Activated CD8-positive, alpha-beta memory T cell treated with anti-CD3 and anti-CD28 coated beads, Interleukin-2, amount 10 ng/mL, durations not matched to agents 7 days and 5 days (primary cell): ENCODE measurements at regions not wholly inside any gene's neighbourhood (a gene's known extent, or its start where the extent isn't known, plus 50 kb on each side); places are given as distances from the start of the nearest gene placed in this dataset.
"Not testable (repeated sequence)": the region's sequence is repeated elsewhere in the genome, so short reads cannot be mapped to it uniquely, and the experiment has no call there.

Experiments
- ATAC-seq: fragments of 150-1000 bp; cut with Tn5 transposase; one replicate; pipeline ENCODE4 v1.10.0; 2021; ENCODE audit warnings: moderate library complexity
- CTCF ChIA-PET: fragments of 350-600 bp; sonication (Branson Sonifier 250); formaldehyde crosslinking; loops from one replicate; lab custom pipeline; 2021; ENCODE audit warnings: antibody characterized with exemption; lab: Charles Lee
- DNase-seq: peaks from one replicate; pipeline ENCODE4 v3.0.0-alpha.2; 2020
- H3K27ac Mint-ChIP-seq: one replicate; pipeline ENCODE4 v1.8.0; 2021; ENCODE audit warnings: mild to moderate bottlenecking, mixed read lengths
- H3K27me3 Mint-ChIP-seq: one replicate; pipeline ENCODE4 v1.8.0; 2021; ENCODE audit warnings: mixed read lengths
- H3K36me3 Mint-ChIP-seq: one replicate; pipeline ENCODE4 v1.8.0; 2021; ENCODE audit warnings: mild to moderate bottlenecking, mixed read lengths
- H3K4me1 Mint-ChIP-seq: one replicate; pipeline ENCODE4 v1.8.0; 2021; ENCODE audit warnings: mixed read lengths
- H3K4me3 Mint-ChIP-seq: one replicate; pipeline ENCODE4 v1.8.0; 2021; ENCODE audit warnings: mild to moderate bottlenecking, moderate library complexity, mixed read lengths
- H3K9me3 Mint-ChIP-seq: one replicate; pipeline ENCODE4 v1.8.0; 2022; ENCODE audit warnings: low read depth, mixed read lengths

DNA sequence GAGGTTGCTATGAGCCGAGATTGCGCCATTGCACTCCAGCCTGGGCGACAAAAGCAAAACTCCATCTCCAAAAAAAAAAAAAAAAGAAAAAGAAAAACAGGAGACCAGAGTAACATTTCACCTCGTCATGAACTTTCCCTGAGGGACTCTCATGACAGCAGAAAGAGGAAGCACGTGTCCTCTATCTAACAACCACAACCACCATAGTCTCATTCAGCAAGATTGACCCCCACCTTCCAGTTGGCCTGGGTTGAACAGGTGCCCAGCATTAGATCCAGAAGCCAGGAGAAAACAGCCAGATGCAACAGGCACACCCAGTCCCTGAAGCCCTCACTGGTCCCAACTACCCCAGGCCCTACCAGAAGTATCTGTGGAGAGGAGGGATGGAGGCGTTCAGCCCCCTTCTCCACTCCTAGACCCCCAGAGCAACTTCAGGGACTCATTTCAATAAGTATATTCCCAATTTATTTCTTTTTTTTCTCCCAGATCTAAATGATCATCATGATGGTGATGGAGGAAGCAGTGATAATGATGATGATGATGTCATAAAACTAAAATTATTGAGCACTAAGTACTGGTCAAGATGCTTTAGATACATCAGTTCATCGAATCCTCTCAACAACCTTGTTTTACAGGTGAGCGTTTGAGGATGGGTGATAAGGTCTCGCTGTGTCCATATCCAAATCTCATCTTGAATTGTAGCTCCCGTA lies 235.0 kb downstream of the EFCAB11 start:
- CTCF ChIA-PET, result interaction anchor here (1.0 to 1.4 kb wide), 3 partner anchors 8 to 26 kb away, joined by 3 to 5 read pairs (median 3); no protein-coding TSS in a partner anchor
- H3K27me3 Mint-ChIP-seq, result no peaks in the 10 kb centered on the region

DNA sequence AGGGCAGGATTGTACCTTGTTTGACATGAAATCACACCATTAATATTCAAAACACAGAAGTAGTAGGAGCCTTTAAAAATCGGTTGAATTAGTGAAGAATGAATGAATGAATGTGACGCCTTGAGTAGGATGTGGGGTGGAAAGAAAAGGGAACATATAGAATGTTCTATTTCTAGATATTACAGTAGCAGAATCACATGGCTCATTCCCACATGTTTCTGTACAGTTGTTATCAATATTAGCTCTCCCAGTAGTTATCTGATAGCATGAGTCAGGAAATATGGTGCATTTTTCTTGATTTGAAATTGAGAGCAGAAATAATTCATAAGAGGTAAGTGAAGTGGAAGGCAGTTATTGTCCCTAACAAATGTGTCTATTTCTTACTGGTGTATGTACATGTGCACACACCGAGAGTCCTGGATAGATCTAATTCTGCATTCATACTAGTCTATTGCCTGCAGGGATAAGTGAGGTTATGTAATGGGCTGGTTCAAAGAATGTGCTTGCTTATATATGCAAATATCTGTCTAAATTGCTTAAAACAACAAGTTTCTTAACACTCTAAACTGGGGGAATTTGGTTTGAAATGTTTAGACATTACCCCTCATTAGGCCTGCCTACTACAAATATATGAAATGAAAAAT lies 245.4 kb downstream of the EFCAB11 start:
- Mint-ChIP-seq H3K9me3 (peaks cover 10% of the 10 kb centered on the region), H3K4me3 (no peak overlapping the region), H3K27ac (no peak overlapping the region), H3K27me3 (no peaks in the 10 kb centered on the region), H3K4me1 (no peaks in the 10 kb centered on the region), H3K36me3 (peaks cover 22% of the 10 kb centered on the region)
- no peak for ATAC-seq
- DNase-seq, result no peak
- CTCF ChIA-PET, result no interaction called here

More for the DNA sequence above, 235.0 kb downstream of the EFCAB11 start:
- H3K9me3 Mint-ChIP-seq, result no peaks in the 10 kb centered on the region
- peak overlapping the region; percentile 91 for H3K27ac Mint-ChIP-seq
- DNase-seq (no peak), ATAC-seq (no peak)
- H3K4me3 Mint-ChIP-seq, result no peak overlapping the region
- peaks cover 61% of the 10 kb centered on the region for H3K4me1 Mint-ChIP-seq
- peaks cover 7% of the 10 kb centered on the region for H3K36me3 Mint-ChIP-seq

DNA sequence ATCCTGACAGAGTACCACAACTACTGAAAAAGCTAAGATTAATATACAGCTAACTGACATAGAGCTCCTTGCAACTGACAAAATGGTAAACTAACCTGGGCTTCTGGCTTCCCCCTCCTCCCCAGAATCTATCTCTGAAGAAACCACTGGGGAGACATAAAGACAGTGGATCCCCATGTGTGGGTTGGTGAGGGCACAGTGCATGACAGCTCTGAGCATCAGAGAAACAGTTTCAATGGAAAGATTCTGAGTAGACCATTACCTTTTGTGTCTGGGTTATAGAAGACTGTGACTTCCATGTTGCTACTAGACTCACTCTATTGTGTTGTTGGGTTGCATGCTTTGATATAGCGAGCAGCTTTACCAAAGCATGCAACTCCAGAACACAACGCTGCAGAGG lies 247.4 kb downstream of the EFCAB11 start:
- CTCF ChIA-PET, result no interaction called here
- peaks cover 14% of the 10 kb centered on the region for H3K4me1 Mint-ChIP-seq
- H3K9me3 Mint-ChIP-seq, result peaks cover 12% of the 10 kb centered on the region

DNA sequence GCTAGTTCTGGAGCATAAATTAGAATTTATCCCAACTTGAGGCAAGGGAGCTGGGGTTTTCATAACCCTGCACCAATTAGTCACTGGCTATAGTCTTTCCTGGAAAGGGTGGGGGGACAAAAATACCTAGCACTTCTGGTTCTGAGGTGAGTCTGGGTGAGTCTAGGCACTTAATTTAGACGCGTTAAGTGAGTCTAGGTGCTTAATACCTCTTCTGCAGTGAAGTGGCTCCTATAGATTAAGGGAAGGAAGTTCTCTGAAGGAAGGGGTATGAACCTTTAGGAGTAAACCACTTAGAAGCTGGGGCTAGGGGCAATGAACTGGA lies 251.7 kb downstream of the EFCAB11 start:
- no peaks in the 10 kb centered on the region for H3K27me3 Mint-ChIP-seq
- H3K27ac Mint-ChIP-seq, result no peak overlapping the region
- H3K36me3 Mint-ChIP-seq, result peaks cover 9% of the 10 kb centered on the region
- ATAC-seq (no peak), DNase-seq (no peak)
- CTCF ChIA-PET, result interaction anchor here (2.4 to 2.8 kb wide), 2 partner anchors 18 to 22 kb away, joined by 10 read pairs; no protein-coding TSS in a partner anchor
- peaks cover 4% of the 10 kb centered on the region for H3K9me3 Mint-ChIP-seq
- no peak overlapping the region for H3K4me3 Mint-ChIP-seq
- H3K4me1 Mint-ChIP-seq, result peaks cover 24% of the 10 kb centered on the region

More for the DNA sequence above, 247.4 kb downstream of the EFCAB11 start:
- H3K27me3 Mint-ChIP-seq, result no peaks in the 10 kb centered on the region
- DNase-seq (no peak), ATAC-seq (no peak)
- peaks cover 14% of the 10 kb centered on the region for H3K36me3 Mint-ChIP-seq
- H3K27ac Mint-ChIP-seq, result no peak overlapping the region
- H3K4me3 Mint-ChIP-seq, result no peak overlapping the region

DNA sequence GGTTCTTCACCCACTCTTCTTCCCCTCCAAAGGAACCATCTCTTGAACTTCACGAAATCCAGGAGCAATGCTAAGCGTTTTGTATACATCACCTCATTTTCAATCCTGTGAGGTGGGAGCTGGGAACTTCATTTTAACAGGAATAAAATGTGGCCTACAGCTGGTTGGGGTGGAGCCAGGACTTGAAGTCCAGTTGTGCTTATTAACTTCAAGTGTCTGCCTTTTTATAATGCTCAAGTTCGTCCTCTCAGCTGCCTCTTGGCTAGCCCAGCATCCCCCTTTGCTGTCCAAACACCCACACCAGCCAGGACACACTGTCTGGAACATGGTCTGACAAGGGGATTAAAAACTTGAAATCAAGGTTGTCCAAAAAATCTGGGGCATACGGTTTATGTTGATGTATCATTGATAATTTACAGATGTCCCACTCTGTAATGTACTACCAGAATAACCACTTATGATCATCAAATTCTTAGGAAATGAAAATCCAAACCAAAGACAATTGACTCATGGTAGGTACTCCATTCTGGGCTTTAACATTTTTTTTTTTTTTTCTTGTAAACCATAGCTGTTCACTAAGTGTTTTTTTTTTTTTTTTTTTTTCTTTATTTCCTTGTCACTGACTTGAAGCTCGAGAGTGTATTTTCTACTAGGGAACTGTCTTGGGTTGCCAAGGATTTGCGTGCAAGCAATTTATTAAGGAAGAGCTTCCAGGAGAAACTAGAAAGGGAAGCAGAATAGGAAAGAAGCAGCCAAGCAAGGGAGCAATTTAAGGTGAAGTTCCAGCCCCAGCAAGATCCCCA lies 252.3 kb downstream of the EFCAB11 start:
- peak overlapping the region; percentile 75 for H3K27ac Mint-ChIP-seq
- H3K27me3 Mint-ChIP-seq, result no peaks in the 10 kb centered on the region
- H3K36me3 Mint-ChIP-seq, result peaks cover 12% of the 10 kb centered on the region
- ATAC-seq, result no peak
- no peak for DNase-seq
- H3K4me3 Mint-ChIP-seq, result peak overlapping the region; percentile 55
- peaks cover 30% of the 10 kb centered on the region for H3K4me1 Mint-ChIP-seq
- CTCF ChIA-PET, result interaction anchor here (2.4 to 2.8 kb wide), 2 partner anchors 19 to 21 kb away, joined by 10 read pairs; no protein-coding TSS in a partner anchor
- peaks cover 7% of the 10 kb centered on the region for H3K9me3 Mint-ChIP-seq

DNA sequence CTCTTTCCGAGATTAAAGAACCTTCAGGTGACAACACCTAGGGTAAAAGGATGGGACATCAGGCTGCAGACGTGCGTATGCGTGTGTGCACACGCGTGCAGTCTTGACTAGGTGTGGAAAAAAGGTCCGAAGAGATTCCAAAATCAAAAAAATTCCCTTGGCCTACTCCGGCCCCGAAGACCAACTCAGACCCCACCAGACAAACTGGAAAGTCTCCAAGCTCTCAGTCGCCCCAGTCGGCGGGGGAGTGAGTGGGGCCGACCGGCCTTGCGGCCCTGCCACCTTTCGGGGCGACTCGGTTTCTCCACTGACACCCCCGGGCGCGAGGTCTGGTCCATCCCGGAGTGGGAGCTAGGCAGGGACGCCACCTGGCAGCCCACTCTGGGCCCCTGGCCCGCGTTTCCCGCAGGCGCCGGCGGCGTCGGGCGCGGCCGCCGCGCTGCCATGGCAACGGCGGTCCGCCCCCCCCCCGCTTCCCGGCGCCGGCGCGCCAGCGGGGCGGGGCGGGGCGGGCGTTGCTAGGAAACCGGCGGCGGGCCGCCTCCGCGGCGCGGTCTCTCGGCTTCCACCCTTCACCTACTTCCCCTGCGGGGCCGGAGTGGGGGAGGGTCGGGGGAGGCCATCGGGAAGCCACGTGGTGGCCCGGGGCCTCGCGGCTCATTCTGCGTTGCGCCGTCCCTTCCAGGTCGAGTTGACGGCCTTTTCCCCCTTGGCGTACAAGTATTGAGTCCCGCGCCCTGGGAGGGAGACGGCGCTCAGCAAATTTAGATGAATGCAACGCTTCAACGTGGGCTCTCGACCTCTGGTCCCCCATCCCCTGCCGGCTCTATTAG lies 253.1 kb downstream of the EFCAB11 start:
- peak overlapping the region; percentile 75 for H3K27ac Mint-ChIP-seq
- H3K36me3 Mint-ChIP-seq, result peaks cover 14% of the 10 kb centered on the region
- peaks cover 36% of the 10 kb centered on the region for H3K4me1 Mint-ChIP-seq
- DNase-seq (peak; percentile 88), ATAC-seq (peak; percentile 91)
- peaks cover 7% of the 10 kb centered on the region for H3K9me3 Mint-ChIP-seq
- H3K4me3 Mint-ChIP-seq, result peak overlapping the region; percentile 59
- H3K27me3 Mint-ChIP-seq, result no peaks in the 10 kb centered on the region
- CTCF ChIA-PET, result interaction anchor here (1.2 to 2.8 kb wide), 3 partner anchors 13 to 21 kb away, joined by 3 to 10 read pairs (median 10); no protein-coding TSS in a partner anchor

DNA sequence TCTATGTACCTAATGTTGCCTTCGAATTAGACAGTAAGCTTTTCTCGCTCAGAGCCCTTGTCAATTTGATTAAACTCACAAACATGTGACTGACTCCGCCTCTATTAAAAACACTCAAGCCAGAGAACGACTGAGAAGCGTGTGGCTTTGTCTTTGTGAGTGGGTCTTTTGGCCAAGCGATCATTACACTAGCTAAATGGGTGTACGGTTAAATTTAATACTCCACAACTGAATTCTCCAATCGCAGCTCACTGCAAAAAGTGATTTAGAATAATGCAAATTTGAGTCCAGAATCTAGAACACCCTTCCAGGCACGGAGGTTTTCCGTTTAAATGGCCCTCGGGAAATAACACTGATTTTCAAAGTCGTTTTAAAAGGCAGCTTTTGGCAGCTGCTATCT lies 253.7 kb downstream of the EFCAB11 start:
- Mint-ChIP-seq H3K9me3 (peaks cover 7% of the 10 kb centered on the region), H3K4me3 (peak overlapping the region; percentile 59), H3K36me3 (peaks cover 14% of the 10 kb centered on the region), H3K27me3 (no peaks in the 10 kb centered on the region), H3K4me1 (peaks cover 36% of the 10 kb centered on the region), H3K27ac (peak overlapping the region; percentile 45)
- DNase-seq, result no peak
- no peak for ATAC-seq
- CTCF ChIA-PET, result interaction anchor here (1.2 to 2.8 kb wide), 3 partner anchors 14 to 20 kb away, joined by 3 to 10 read pairs (median 10); no protein-coding TSS in a partner anchor

DNA sequence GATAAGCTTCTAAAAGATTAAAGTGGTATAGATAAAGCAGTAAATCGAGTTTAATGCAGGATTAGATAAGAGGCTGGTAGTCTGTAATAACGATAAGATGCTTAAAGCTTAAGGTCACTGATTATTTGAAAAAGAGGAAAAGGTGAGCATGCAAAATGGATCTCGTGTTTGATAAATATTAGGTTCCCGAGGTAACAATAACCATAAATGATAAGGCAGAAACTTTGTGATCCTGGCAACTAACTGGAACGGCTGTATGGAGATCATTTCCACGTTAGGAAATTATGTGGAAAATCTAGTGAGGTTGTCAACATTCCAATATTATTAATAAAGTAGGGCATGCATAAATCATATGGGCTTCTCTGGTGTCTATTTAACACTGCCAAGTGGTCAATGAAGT lies 255.5 kb downstream of the EFCAB11 start:
- H3K27ac Mint-ChIP-seq, result no peak overlapping the region
- H3K9me3 Mint-ChIP-seq, result peaks cover 7% of the 10 kb centered on the region
- H3K36me3 Mint-ChIP-seq, result peaks cover 5% of the 10 kb centered on the region
- ATAC-seq (no peak), DNase-seq (no peak)
- no peaks in the 10 kb centered on the region for H3K27me3 Mint-ChIP-seq
- H3K4me1 Mint-ChIP-seq, result peaks cover 36% of the 10 kb centered on the region
- H3K4me3 Mint-ChIP-seq, result no peak overlapping the region
- CTCF ChIA-PET, result no interaction called here

DNA sequence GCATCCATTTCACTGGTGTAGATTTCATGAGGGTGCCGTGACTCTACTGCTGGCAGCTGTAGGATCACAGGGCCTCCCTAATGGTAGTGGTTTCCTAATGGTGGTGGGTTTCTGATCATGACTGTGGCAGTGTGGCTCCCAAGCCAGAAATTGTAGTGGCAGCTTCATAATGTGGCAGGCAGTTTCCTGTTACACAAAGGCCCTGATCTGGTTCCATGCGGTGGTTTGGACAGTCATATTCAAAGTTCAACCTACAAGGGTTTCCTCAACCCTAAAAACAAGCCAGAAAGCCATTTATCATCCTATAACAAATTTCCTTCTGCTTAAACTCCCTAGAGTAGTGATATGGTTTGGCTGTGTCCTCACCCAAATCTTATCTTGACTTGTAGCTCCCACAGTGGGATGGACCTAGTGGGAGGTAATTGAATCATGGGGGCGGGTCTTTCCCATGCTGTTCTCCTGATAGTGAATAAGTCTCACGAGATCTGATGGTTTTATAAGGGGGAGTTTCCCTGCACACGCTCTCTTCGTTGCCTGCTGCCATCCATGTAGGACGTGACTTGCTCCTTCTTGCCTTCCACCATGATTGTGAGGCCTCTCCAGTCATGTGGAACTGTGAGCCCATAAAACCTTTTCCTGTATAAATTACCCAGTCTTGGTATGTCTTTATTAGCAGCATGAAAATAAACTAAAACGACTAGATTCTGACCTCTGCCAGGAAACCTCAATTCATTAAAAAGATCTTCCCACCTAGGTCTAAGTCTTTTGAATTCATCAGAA lies 257.1 kb downstream of the EFCAB11 start:
- peak overlapping the region; percentile 21 for H3K27ac Mint-ChIP-seq
- H3K9me3 Mint-ChIP-seq, result peaks cover 3% of the 10 kb centered on the region
- peaks cover 5% of the 10 kb centered on the region for H3K36me3 Mint-ChIP-seq
- H3K27me3 Mint-ChIP-seq, result no peaks in the 10 kb centered on the region
- H3K4me1 Mint-ChIP-seq, result peaks cover 25% of the 10 kb centered on the region
- peak; percentile 59 for DNase-seq
- CTCF ChIA-PET, result interaction anchor here (1.3 to 1.5 kb wide), 2 partner anchors 11 to 23 kb away, joined by 3 to 5 read pairs; no protein-coding TSS in a partner anchor
- H3K4me3 Mint-ChIP-seq, result no peak overlapping the region
- ATAC-seq, result no peak

DNA sequence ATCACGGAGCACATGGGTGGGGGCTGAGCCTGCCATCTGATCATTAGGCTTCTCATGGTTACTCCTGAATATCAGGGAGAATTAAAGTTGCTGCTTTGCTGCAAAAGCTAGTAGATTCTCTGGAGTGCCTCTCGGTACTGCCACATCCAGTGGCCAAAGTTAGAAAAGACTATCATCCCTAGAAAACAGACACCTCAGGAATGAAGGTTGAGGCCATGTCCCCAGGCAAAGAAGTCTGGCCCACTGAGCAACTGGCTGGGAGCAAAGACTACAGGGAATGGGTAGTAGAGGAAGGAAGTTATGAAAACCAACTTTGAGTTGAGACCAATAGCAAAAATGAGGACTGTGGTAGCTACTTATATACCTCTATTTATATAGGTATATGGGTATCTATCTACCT lies 258.7 kb downstream of the EFCAB11 start:
- no peak overlapping the region for H3K27ac Mint-ChIP-seq
- H3K4me1 Mint-ChIP-seq, result peaks cover 15% of the 10 kb centered on the region
- ATAC-seq, result no peak
- H3K27me3 Mint-ChIP-seq, result no peaks in the 10 kb centered on the region
- no peak overlapping the region for H3K4me3 Mint-ChIP-seq
- CTCF ChIA-PET, result no interaction called here
- DNase-seq, result no peak
- peaks cover 5% of the 10 kb centered on the region for H3K36me3 Mint-ChIP-seq
- H3K9me3 Mint-ChIP-seq, result peaks cover 3% of the 10 kb centered on the region

DNA sequence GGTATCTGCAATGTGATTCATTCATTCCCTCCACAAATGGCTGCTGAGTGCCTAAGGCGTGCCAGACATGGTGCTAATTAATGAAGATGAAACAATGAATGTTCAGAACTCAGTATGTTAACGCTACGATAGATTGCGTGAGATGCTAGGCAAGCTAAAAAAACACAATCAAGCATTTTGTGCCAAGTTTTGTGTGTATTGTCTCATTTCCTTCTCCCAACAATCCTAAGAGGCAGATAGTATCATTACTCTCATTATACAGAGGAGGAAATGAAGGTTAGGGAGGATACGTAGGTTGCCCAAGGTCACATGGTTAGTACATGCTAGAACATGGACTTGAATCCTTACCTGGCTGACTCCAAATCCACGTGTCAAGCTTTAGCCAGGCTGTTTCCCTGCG lies 264.4 kb downstream of the EFCAB11 start:
- no peak overlapping the region for H3K4me3 Mint-ChIP-seq
- no peak for ATAC-seq
- no peaks in the 10 kb centered on the region for H3K4me1 Mint-ChIP-seq
- CTCF ChIA-PET, result no interaction called here
- no peaks in the 10 kb centered on the region for H3K27me3 Mint-ChIP-seq
- H3K27ac Mint-ChIP-seq, result no peak overlapping the region
- peaks cover 14% of the 10 kb centered on the region for H3K9me3 Mint-ChIP-seq
- H3K36me3 Mint-ChIP-seq, result peaks cover 14% of the 10 kb centered on the region
- no peak for DNase-seq

DNA sequence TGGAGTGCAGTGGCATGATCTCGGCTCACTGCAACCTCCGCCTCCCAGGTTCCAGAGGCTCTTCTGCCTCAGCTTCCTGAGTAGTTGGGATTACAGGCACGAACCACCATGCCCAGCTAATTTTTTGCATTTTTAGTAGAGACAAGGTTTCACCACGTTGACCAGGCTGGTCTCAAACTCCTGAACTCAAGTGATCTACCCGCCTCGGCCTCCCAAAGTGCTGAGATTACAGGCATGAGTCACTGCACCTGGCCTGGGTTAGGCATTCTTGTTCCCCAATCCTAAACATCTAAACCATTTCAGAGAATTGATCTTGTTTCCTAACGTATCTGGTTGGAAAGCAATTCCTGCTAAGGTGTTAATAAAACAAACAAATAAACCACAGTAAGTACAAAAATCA lies 264.8 kb downstream of the EFCAB11 start:
- H3K27me3 Mint-ChIP-seq, H3K4me1 Mint-ChIP-seq, H3K27ac Mint-ChIP-seq, DNase-seq, H3K4me3 Mint-ChIP-seq, ATAC-seq, CTCF ChIA-PET: not testable (repeated sequence)
- Mint-ChIP-seq H3K9me3 (peaks cover 14% of the 10 kb centered on the region), H3K36me3 (peaks cover 18% of the 10 kb centered on the region)
